HG03354 (cell line): ENCODE measurements at regions not wholly inside any gene's neighbourhood (a gene's known extent, or its start where the extent isn't known, plus 50 kb on each side); places are given as distances from the start of the nearest gene placed in this dataset.
"Not testable (repeated sequence)": the region's sequence is repeated elsewhere in the genome, so short reads cannot be mapped to it uniquely, and the experiment has no call there.

ENCODE experiments used
- ATAC-seq: cut with Tn5 transposase; IDR thresholded peaks from one replicate; pipeline ENCODE4 v1.9.1; 2021; ENCODE audit warnings: mild to moderate bottlenecking; ENCODE audit not compliant: unreplicated experiment, poor library complexity, severe bottlenecking

- ATAC-seq, result not testable (repeated sequence)
Measured at GRCh38 chr13:64077132-64077835, 2661.6 kb upstream of the PCDH20 start.

- no peak for ATAC-seq
Measured at GRCh38 chr13:64075543-64076271, 2660.1 kb upstream of the PCDH20 start.

- ATAC-seq, result no peak
Measured at GRCh38 chr13:64074971-64075474, 2659.4 kb upstream of the PCDH20 start.

- no peak for ATAC-seq
Measured at GRCh38 chr13:64073203-64073602, 2657.6 kb upstream of the PCDH20 start.

GRCh38 chr13:64071352-64071751 lies 2655.7 kb upstream of the PCDH20 start:
- no peak for ATAC-seq

DNA sequence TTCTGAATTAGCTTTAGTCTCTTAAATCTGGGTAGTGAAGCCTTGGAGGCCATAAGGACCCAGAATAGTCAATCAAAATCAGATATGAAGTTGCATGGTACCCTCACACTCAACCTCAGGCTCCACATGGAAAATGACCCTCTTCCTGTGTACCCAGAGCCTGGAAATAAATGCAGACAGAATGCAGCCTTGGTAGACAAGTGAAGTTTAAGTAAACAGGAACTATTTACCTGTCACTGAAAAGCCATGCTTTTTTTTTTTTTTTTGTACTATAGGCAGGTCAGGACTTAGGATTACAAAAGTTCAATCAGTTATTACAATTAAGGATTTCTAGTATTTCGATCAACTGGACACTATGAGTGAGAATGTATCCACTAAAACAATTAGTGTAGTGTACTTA lies 2654.2 kb upstream of the PCDH20 start:
- no peak for ATAC-seq

- ATAC-seq, result no peak
Measured at GRCh38 chr13:64066711-64067110, 2651.1 kb upstream of the PCDH20 start.

- ATAC-seq, result no peak
Measured at GRCh38 chr13:64061649-64062048, 2646.0 kb upstream of the PCDH20 start.

- no peak for ATAC-seq
Measured at GRCh38 chr13:64057372-64058020, 2641.8 kb upstream of the PCDH20 start.

GRCh38 chr13:64054321-64054720 lies 2638.7 kb upstream of the PCDH20 start:
- ATAC-seq, result no peak

GRCh38 chr13:64052521-64052920 lies 2636.9 kb upstream of the PCDH20 start:
- no peak for ATAC-seq

DNA sequence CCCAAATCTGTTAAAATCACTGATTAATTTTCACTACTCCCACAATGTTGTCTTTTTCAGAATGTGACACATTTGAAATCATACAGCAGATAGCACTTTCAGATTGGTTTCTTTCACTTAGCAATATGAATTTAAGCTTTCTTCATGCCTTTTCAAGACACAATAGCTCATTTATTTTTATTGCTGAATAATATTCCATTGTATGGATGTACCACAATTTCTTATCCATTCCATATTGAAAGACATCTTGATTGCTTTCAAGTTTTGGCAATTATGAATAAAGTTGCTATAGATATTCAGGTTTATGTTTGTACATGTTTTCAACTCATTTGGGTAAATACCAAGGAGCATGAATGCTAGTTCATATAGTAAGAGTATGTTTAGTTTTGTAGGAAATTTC lies 2635.6 kb upstream of the PCDH20 start:
- no peak for ATAC-seq

DNA sequence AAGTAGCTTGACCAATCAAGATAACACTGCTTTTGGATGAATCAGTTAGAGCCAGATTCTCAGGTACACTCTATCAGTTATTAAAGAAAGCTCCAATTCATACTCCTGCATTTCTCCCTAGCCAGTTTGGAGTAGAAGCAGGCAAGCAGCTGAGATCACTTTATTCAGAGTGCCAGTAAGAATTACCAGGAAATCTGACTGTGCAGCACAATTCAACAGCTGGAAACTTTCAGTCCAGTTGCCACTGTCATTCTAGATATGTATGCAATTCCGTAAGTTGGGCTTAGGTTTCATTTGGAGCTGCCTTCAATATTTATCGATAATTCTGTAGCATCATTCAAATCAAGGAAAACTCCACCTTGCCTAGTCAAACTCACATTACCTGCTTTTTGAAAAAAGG lies 2625.6 kb upstream of the PCDH20 start:
- no peak for ATAC-seq

DNA sequence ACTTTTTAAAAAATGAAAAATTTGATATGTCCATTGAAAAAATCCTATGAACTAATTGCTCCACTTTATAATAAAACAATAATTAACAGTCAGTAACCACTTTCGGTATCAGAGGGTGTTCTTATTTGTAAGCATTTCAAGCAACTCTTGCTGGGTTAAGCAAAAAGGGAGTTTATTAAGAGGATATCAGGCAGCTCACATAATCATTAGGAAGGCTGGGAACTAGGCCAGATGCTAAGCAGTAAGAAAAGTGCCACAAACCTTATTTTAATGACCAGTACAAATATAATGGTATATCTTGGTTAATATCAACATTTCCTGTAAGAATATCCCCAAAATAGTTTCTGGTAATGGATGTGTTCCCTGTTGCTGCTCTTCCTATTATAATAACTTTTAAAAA lies 2618.3 kb upstream of the PCDH20 start:
- ATAC-seq, result no peak

- ATAC-seq, result no peak
Measured at GRCh38 chr13:64029343-64030093, 2613.9 kb upstream of the PCDH20 start.

GRCh38 chr13:64028551-64028950 lies 2612.9 kb upstream of the PCDH20 start:
- ATAC-seq, result no peak

DNA sequence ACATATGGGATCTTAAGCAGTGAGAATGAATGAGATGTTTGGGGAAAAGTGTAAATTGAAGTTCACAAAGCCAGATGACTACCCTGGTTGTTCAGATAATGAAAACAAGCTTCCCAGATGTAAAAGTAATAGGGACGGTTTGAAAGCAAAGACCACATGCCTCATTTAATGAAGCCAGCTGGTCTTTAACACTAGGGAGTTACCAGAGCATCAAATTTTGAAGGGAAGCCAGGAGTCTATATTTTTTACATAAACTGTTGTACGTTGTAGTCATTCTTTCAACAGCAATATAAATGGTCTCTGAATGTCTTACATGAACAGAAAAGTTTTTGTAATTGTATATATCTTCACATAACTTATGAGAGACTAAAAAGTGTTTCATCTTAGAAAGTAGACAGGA lies 2604.5 kb upstream of the PCDH20 start:
- ATAC-seq, result no peak

GRCh38 chr13:64007339-64007738 lies 2591.7 kb upstream of the PCDH20 start:
- ATAC-seq, result no peak

DNA sequence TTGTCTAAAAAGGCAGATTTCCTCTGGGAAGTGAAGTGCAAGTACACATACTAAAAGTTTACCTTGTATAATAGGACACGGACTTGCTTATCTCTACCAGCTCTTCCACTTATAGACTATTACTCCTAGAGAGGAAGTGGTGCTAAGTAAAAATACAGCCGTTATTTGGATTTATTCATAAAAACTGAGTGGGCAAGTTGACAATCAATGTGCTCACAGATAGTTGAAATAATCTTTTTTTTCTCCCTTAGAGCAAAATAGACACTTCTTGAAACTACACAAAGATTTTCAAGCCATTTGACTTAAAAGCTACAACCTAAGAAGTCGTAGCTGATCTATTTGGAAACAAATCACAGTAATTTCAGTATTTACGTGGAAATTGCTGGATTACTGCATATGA lies 2584.7 kb upstream of the PCDH20 start:
- ATAC-seq, result no peak
